Mesodermal cell (in vitro differentiated cells): ENCODE measurements at regions not wholly inside any gene's neighbourhood (a gene's known extent, or its start where the extent isn't known, plus 50 kb on each side); places are given as distances from the start of the nearest gene placed in this dataset.
"Not testable (repeated sequence)": the region's sequence is repeated elsewhere in the genome, so short reads cannot be mapped to it uniquely, and the experiment has no call there.

ENCODE experiments used
- H3K27ac ChIP-seq: 2 replicates; pipeline ENCODE4 v1.7.0; 2013; ENCODE audit warnings: mild to moderate bottlenecking, low read depth, low read length, moderate library complexity; ENCODE audit not compliant: severe bottlenecking
- H3K36me3 ChIP-seq: 2 replicates; pipeline ENCODE4 v1.7.1; 2013; ENCODE audit warnings: mild to moderate bottlenecking, low read length, moderate library complexity; ENCODE audit not compliant: control insufficient read depth, insufficient read depth
- H3K4me1 ChIP-seq: one replicate; pipeline ENCODE4 v1.7.1; 2013; ENCODE audit warnings: mild to moderate bottlenecking, low read length; ENCODE audit not compliant: insufficient read depth, control insufficient read depth, poor library complexity, severe bottlenecking
- H3K4me3 ChIP-seq: 2 replicates; pipeline ENCODE4 v1.7.0; 2013; ENCODE audit warnings: low read length, control low read depth, mild to moderate bottlenecking; ENCODE audit not compliant: insufficient read depth, poor library complexity, severe bottlenecking; ENCODE audit errors: extremely low read depth
- H3K9me3 ChIP-seq: 2 replicates; pipeline ENCODE4 v1.7.1; 2013; ENCODE audit warnings: mild to moderate bottlenecking, low read length, moderate library complexity; ENCODE audit not compliant: control insufficient read depth
- WGBS, 2 experiments: methylation state at CpG; one replicate each; pipeline ENCODE4 v1.1.5; 2013; ENCODE audit warnings: missing lambda C conversion rate in 2 of 2; ENCODE audit not compliant: insufficient coverage in 2 of 2; 5-methylcytosine and 5-hydroxymethylcytosine counted together

- no peaks in the 10 kb centered on the region for H3K36me3 ChIP-seq
- 17% methylated on average over 2 of the region's 2 CpGs; no CpG with 5 or more reads in 1 of the 2 experiments for WGBS, 2 experiments
- H3K4me1 ChIP-seq, result no peaks in the 10 kb centered on the region
- H3K9me3 ChIP-seq, result no peaks in the 10 kb centered on the region
- no peak overlapping the region for H3K4me3 ChIP-seq
- peak overlapping the region; percentile 52 for H3K27ac ChIP-seq
Measured at GRCh38 chr2:125405816-125406215, 1250.1 kb upstream of the GYPC start.

GRCh38 chr2:125408874-125409538 lies 1247.0 kb upstream of the GYPC start:
- no peak overlapping the region for H3K4me3 ChIP-seq
- WGBS, 2 experiments, result 86 to 97% methylated on average over 7 to 9 of the region's 10 CpGs
- no peaks in the 10 kb centered on the region for H3K36me3 ChIP-seq
- H3K9me3 ChIP-seq, result no peaks in the 10 kb centered on the region
- H3K4me1 ChIP-seq, result no peaks in the 10 kb centered on the region
- H3K27ac ChIP-seq, result no peak overlapping the region

- H3K9me3 ChIP-seq, result no peaks in the 10 kb centered on the region
- no CpG with 5 or more reads among the region's 1 CpG for WGBS, 2 experiments
- H3K36me3 ChIP-seq, result no peaks in the 10 kb centered on the region
Measured at GRCh38 chr2:125418483-125418882, 1237.5 kb upstream of the GYPC start.

GRCh38 chr2:125422198-125422770 lies 1233.7 kb upstream of the GYPC start:
- not testable (repeated sequence) for H3K4me3 ChIP-seq, H3K9me3 ChIP-seq
- 96 to 100% methylated on average over 5 to 10 of the region's 32 CpGs for WGBS, 2 experiments

More at GRCh38 chr2:125418483-125418882, 1237.5 kb upstream of the GYPC start:
- Histone ChIP-seq H3K4me1 (no peaks in the 10 kb centered on the region), H3K4me3 (no peak overlapping the region), H3K27ac (no peak overlapping the region)

GRCh38 chr2:125424266-125424785 lies 1231.6 kb upstream of the GYPC start:
- Histone ChIP-seq H3K4me3 (no peak overlapping the region), H3K36me3 (no peaks in the 10 kb centered on the region), H3K9me3 (no peaks in the 10 kb centered on the region), H3K27ac (no peak overlapping the region), H3K4me1 (no peaks in the 10 kb centered on the region)
- no CpG with 5 or more reads among the region's 1 CpG for WGBS, 2 experiments

More at GRCh38 chr2:125422198-125422770, 1233.7 kb upstream of the GYPC start:
- H3K4me1 ChIP-seq, H3K36me3 ChIP-seq, H3K27ac ChIP-seq: not testable (repeated sequence)

- no peaks in the 10 kb centered on the region for H3K9me3 ChIP-seq
- H3K4me3 ChIP-seq, result no peak overlapping the region
- 100% methylated on average over 1 of the region's 1 CpG; no CpG with 5 or more reads in 1 of the 2 experiments for WGBS, 2 experiments
- no peak overlapping the region for H3K27ac ChIP-seq
- H3K36me3 ChIP-seq, result no peaks in the 10 kb centered on the region
- no peaks in the 10 kb centered on the region for H3K4me1 ChIP-seq
Measured at GRCh38 chr2:125427721-125428315, 1228.1 kb upstream of the GYPC start.

GRCh38 chr2:125444106-125444505 lies 1211.9 kb upstream of the GYPC start:
- H3K36me3 ChIP-seq, result no peaks in the 10 kb centered on the region
- no peak overlapping the region for H3K27ac ChIP-seq
- peaks cover 4% of the 10 kb centered on the region for H3K9me3 ChIP-seq
- H3K4me3 ChIP-seq, result no peak overlapping the region
- no peaks in the 10 kb centered on the region for H3K4me1 ChIP-seq
- WGBS, 2 experiments, result 60 to 100% methylated on average over 1 to 2 of the region's 5 CpGs

GRCh38 chr2:125445495-125445894 lies 1210.5 kb upstream of the GYPC start:
- Histone ChIP-seq H3K36me3 (no peaks in the 10 kb centered on the region), H3K4me1 (no peaks in the 10 kb centered on the region), H3K27ac (no peak overlapping the region), H3K4me3 (no peak overlapping the region), H3K9me3 (peaks cover 4% of the 10 kb centered on the region)

GRCh38 chr2:125450092-125450491 lies 1205.9 kb upstream of the GYPC start:
- no peaks in the 10 kb centered on the region for H3K9me3 ChIP-seq
- WGBS, 2 experiments, result no CpG with 5 or more reads among the region's 4 CpGs
- H3K4me3 ChIP-seq, result no peak overlapping the region
- no peaks in the 10 kb centered on the region for H3K4me1 ChIP-seq
- no peaks in the 10 kb centered on the region for H3K36me3 ChIP-seq
- no peak overlapping the region for H3K27ac ChIP-seq

- H3K36me3 ChIP-seq, result no peaks in the 10 kb centered on the region
- no peak overlapping the region for H3K4me3 ChIP-seq
- no peaks in the 10 kb centered on the region for H3K4me1 ChIP-seq
- no peaks in the 10 kb centered on the region for H3K9me3 ChIP-seq
- WGBS, 2 experiments, result 82 to 100% methylated on average over 1 of the region's 1 CpG
- no peak overlapping the region for H3K27ac ChIP-seq
Measured at GRCh38 chr2:125455110-125455509, 1200.8 kb upstream of the GYPC start.
